MG63 (cell line): ENCODE measurements at regions not wholly inside any gene's neighbourhood (a gene's known extent, or its start where the extent isn't known, plus 50 kb on each side); places are given as distances from the start of the nearest gene placed in this dataset.
"Not testable (repeated sequence)": the region's sequence is repeated elsewhere in the genome, so short reads cannot be mapped to it uniquely, and the experiment has no call there.

ENCODE experiments used
- DNase-seq: peaks from one replicate; pipeline ENCODE4 v3.0.0-alpha.2; 2020
- H3K27me3 ChIP-seq: fragments of 250-450 bp; sonication (Bioruptor Pico); 2 replicates; pipeline ENCODE4 v1.5.1; 2020; ENCODE audit warnings: mild to moderate bottlenecking, moderate library complexity
- H3K36me3 ChIP-seq: fragments of 250-450 bp; sonication (Bioruptor Pico); 2 replicates; pipeline ENCODE4 v1.5.1; 2020; ENCODE audit warnings: mild to moderate bottlenecking, moderate library complexity
- H3K4me3 ChIP-seq: fragments of 250-450 bp; sonication (Bioruptor Pico); 2 replicates; pipeline ENCODE4 v1.5.1; 2020; ENCODE audit warnings: mild to moderate bottlenecking, moderate library complexity
- H3K9me3 ChIP-seq: fragments of 250-450 bp; sonication (Bioruptor Pico); 2 replicates; pipeline ENCODE4 v1.5.1; 2020; ENCODE audit warnings: mild to moderate bottlenecking, moderate library complexity

GRCh38 chr6:128597004-128597403 is 76.6 kb upstream of the PTPRK start:
- no peaks in the 10 kb centered on the region for H3K27me3 ChIP-seq
- H3K36me3 ChIP-seq, result no peaks in the 10 kb centered on the region
- H3K4me3 ChIP-seq, result no peak overlapping the region
- no peak for DNase-seq
- H3K9me3 ChIP-seq, result no peaks in the 10 kb centered on the region

- DNase-seq, result no peak
- Histone ChIP-seq H3K36me3 (no peaks in the 10 kb centered on the region), H3K4me3 (no peak overlapping the region), H3K9me3 (0 out of 2 replicates have a peak, but pooled peaks cover 3% of the 10 kb centered on the region), H3K27me3 (no peaks in the 10 kb centered on the region)
Observed at GRCh38 chr6:128595544-128595943, 75.1 kb upstream of the PTPRK start.

- no peak overlapping the region for H3K4me3 ChIP-seq
- H3K36me3 ChIP-seq, result no peaks in the 10 kb centered on the region
- DNase-seq, result no peak
- H3K27me3 ChIP-seq, result no peaks in the 10 kb centered on the region
- peaks cover 5% of the 10 kb centered on the region; the same call in 1 of the 2 replicates for H3K9me3 ChIP-seq
Observed at GRCh38 chr6:128586095-128586494, 65.7 kb upstream of the PTPRK start.

- H3K9me3 ChIP-seq, result no peaks in the 10 kb centered on the region
- H3K4me3 ChIP-seq, result no peak overlapping the region
- no peak for DNase-seq
- H3K27me3 ChIP-seq, result no peaks in the 10 kb centered on the region
- no peaks in the 10 kb centered on the region for H3K36me3 ChIP-seq
Observed at GRCh38 chr6:128580224-128581110, 60.1 kb upstream of the PTPRK start.

- not testable (repeated sequence) for H3K9me3 ChIP-seq, H3K4me3 ChIP-seq, H3K36me3 ChIP-seq, DNase-seq, H3K27me3 ChIP-seq
Observed at GRCh38 chr6:128575254-128575653, 54.9 kb upstream of the PTPRK start.

GRCh38 chr6:128574402-128574801 is 54.0 kb upstream of the PTPRK start:
- H3K9me3 ChIP-seq, result no peaks in the 10 kb centered on the region

GRCh38 chr6:128573036-128573435 is 52.6 kb upstream of the PTPRK start:
- Histone ChIP-seq H3K36me3 (no peaks in the 10 kb centered on the region), H3K9me3 (no peaks in the 10 kb centered on the region), H3K27me3 (no peaks in the 10 kb centered on the region), H3K4me3 (no peak overlapping the region)
- DNase-seq, result no peak

More at GRCh38 chr6:128574402-128574801, 54.0 kb upstream of the PTPRK start:
- Histone ChIP-seq H3K27me3 (no peaks in the 10 kb centered on the region), H3K36me3 (no peaks in the 10 kb centered on the region), H3K4me3 (no peak overlapping the region)
- DNase-seq, result no peak

GRCh38 chr6:128572294-128572693 is 51.9 kb upstream of the PTPRK start:
- Histone ChIP-seq H3K9me3 (no peaks in the 10 kb centered on the region), H3K36me3 (no peaks in the 10 kb centered on the region), H3K27me3 (no peaks in the 10 kb centered on the region), H3K4me3 (no peak overlapping the region)
- no peak for DNase-seq

GRCh38 chr6:128570680-128571063 is 50.3 kb upstream of the PTPRK start:
- no peak overlapping the region for H3K4me3 ChIP-seq
- DNase-seq, result no peak
- H3K27me3 ChIP-seq, result no peaks in the 10 kb centered on the region
- no peaks in the 10 kb centered on the region; the same call in 1 of the 2 replicates for H3K9me3 ChIP-seq
- no peaks in the 10 kb centered on the region for H3K36me3 ChIP-seq

- H3K4me3 ChIP-seq, result no peak overlapping the region
- no peaks in the 10 kb centered on the region; the same call in 1 of the 2 replicates for H3K9me3 ChIP-seq
- no peaks in the 10 kb centered on the region for H3K27me3 ChIP-seq
- no peaks in the 10 kb centered on the region for H3K36me3 ChIP-seq
- peak; percentile 94 for DNase-seq
Observed at GRCh38 chr6:128569732-128570679, 49.6 kb upstream of the PTPRK start.
